ENCODE measurements at regions not wholly inside any gene's neighbourhood (a gene's known extent, or its start where the extent isn't known, plus 50 kb on each side); places are given as distances from the start of the nearest gene placed in this dataset.

GRCh38 chr12:111099186-111099585 is 178.8 kb upstream of the MYL2 start:
- Histone ChIP-seq H3K9me3 (no peaks in the 10 kb centered on the region), H3K27me3 (no peaks in the 10 kb centered on the region), H3K4me3 (no peak overlapping the region), H3K27ac (no peak overlapping the region), H3K36me3 (no peaks in the 10 kb centered on the region), H3K4me1 (no peaks in the 10 kb centered on the region)
- TF ChIP-seq POLR2A (IDR thresholded peaks at IDR 0.05) (no peak), CTCF (IDR thresholded peaks at IDR 0.05) (no peak)
- DNase-seq, result no peak
- intact Hi-C loops (cut with DNase I; ENCODE audit: low total_unique reads), result no loop called here

GRCh38 chr12:111094157-111095010 is 174.0 kb upstream of the MYL2 start:
- no peak for DNase-seq
- TF ChIP-seq POLR2A (IDR thresholded peaks at IDR 0.05), result no peak
- TF ChIP-seq CTCF (IDR thresholded peaks at IDR 0.05), result no peak
- Histone ChIP-seq H3K9me3 (no peaks in the 10 kb centered on the region), H3K4me3 (no peak overlapping the region), H3K36me3 (no peaks in the 10 kb centered on the region), H3K27me3 (no peaks in the 10 kb centered on the region), H3K27ac (no peak overlapping the region), H3K4me1 (no peaks in the 10 kb centered on the region)
- intact Hi-C loops (cut with DNase I; ENCODE audit: low total_unique reads), result no loop called here

GRCh38 chr12:111093428-111094142 is 173.2 kb upstream of the MYL2 start:
- TF ChIP-seq CTCF (IDR thresholded peaks at IDR 0.05) (no peak), POLR2A (IDR thresholded peaks at IDR 0.05) (no peak)
- Histone ChIP-seq H3K4me3 (no peak overlapping the region), H3K27ac (no peak overlapping the region), H3K4me1 (no peaks in the 10 kb centered on the region), H3K27me3 (no peaks in the 10 kb centered on the region), H3K36me3 (no peaks in the 10 kb centered on the region), H3K9me3 (no peaks in the 10 kb centered on the region)
- intact Hi-C loops (cut with DNase I; ENCODE audit: low total_unique reads), result no loop called here
- DNase-seq, result no peak

- no peaks in the 10 kb centered on the region for H3K27me3 ChIP-seq
- no peak for DNase-seq
- H3K4me1 ChIP-seq, result no peaks in the 10 kb centered on the region
- no peaks in the 10 kb centered on the region for H3K9me3 ChIP-seq
- no peak overlapping the region for H3K27ac ChIP-seq
- TF ChIP-seq CTCF (IDR thresholded peaks at IDR 0.05) (no peak), POLR2A (IDR thresholded peaks at IDR 0.05) (no peak)
- H3K36me3 ChIP-seq, result no peaks in the 10 kb centered on the region
- intact Hi-C loops (cut with DNase I; ENCODE audit: low total_unique reads), result no loop called here
- H3K4me3 ChIP-seq, result no peak overlapping the region
Measured at GRCh38 chr12:111091051-111091450, 170.7 kb upstream of the MYL2 start.

- no peak overlapping the region for H3K4me3 ChIP-seq
- intact Hi-C loops (cut with DNase I; ENCODE audit: low total_unique reads), result no loop called here
- no peaks in the 10 kb centered on the region for H3K9me3 ChIP-seq
- H3K36me3 ChIP-seq, result no peaks in the 10 kb centered on the region
- no peak for DNase-seq
- no peak for TF ChIP-seq POLR2A (IDR thresholded peaks at IDR 0.05)
- no peak for TF ChIP-seq CTCF (IDR thresholded peaks at IDR 0.05)
- no peak overlapping the region for H3K27ac ChIP-seq
- no peaks in the 10 kb centered on the region for H3K27me3 ChIP-seq
- no peaks in the 10 kb centered on the region for H3K4me1 ChIP-seq
Measured at GRCh38 chr12:111089616-111090015, 169.2 kb upstream of the MYL2 start.

Measured in uterus (tissue), 3 donors.